NOMO-1 (cell line): ENCODE measurements at regions not wholly inside any gene's neighbourhood (a gene's known extent, or its start where the extent isn't known, plus 50 kb on each side); places are given as distances from the start of the nearest gene placed in this dataset.

Source experiments
- DNase-seq, 2 experiments: peaks; one replicate each; lab custom pipeline; 2025; ENCODE audit not compliant: unreplicated experiment in 2 of 2; lab: John Stamatoyannopoulos, UW

GRCh38 chr2:158904627-158905177 lies 63.7 kb upstream of the TANC1 start:
- DNase-seq, result no peak

- no peak for DNase-seq
Measured at GRCh38 chr2:158905341-158905740, 63.1 kb upstream of the TANC1 start.

DNA sequence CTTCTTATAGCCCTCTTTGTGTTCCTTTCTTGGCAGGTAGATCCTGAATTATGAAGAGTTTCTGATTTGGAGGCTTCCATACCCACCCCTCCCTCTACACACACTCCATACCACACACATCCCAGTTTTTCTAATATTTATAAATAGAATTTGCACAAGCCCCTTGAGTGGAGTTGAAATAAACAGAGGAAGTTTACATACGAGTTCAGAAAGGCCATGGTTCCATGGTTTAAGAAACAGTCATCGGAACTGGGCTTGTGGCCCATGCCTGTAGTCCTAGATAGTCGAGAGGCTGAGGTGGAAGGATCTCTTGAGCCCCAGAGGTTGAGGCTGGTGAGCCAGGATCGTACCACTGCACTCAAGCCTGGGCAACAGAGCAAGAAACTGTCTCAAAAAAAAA lies 62.7 kb upstream of the TANC1 start:
- no peak for DNase-seq

GRCh38 chr2:158907926-158908456 lies 60.4 kb upstream of the TANC1 start:
- no peak for DNase-seq

- DNase-seq, result peak; percentile 55 to 56
Measured at GRCh38 chr2:158912112-158912511, 56.3 kb upstream of the TANC1 start.

DNA sequence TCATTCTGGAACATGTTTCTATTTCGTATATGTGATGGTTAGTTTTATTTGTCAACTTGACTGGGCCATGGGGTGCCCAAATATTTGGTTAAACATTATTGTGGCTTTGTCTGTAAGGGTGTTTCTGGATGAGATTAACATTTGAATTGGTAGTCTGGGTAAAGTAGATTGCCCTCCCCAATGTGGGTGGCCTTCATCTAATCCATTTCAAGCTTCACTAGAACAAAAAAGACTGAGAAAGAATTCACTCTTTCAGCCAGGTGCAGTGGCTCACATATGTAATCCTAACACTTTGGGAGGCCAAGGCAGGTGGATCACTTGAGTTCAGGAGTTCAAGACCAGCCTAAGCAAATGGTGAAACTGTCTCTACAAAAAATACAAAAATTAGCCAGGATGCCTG lies 55.7 kb upstream of the TANC1 start:
- DNase-seq, result no peak

- no peak for DNase-seq
Measured at GRCh38 chr2:158914066-158914465, 54.4 kb upstream of the TANC1 start.

DNA sequence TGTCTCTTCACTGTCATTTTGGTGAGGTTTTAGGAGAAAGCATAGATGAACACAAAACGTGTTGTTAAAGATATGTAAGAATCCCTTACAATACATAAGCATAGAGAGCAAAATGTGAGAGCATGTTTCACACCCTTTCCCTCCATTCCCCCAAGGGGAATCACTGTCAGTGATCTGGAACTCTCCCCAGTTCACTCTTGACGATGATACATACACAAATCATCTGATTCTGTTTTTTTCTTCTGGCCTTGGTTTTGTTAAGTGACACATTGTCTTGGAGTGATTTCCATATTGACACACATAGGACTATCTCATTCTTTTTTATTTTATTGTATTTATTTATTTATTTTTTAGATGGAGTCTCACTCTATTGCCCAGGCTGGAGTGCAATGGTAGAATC lies 53.7 kb upstream of the TANC1 start:
- no peak for DNase-seq

DNA sequence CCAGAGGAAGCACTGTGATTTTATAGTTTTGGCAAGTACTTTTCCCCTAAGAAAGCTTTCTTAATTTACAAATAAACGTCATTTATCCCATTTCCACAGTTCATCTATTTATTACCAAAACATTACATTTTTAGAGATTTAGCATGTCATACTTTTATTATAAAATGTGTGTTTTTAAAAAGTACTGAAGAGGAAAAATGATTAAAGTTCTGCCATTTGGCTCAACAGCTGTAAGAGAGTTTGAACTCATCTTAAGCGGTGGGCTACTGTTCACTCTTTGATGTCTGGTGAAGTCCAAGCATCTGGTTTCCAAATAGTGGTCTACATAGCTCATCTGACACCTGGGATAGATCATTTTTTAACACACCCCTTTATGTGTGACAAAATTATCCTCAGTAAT lies 51.3 kb upstream of the TANC1 start:
- no peak for DNase-seq

DNA sequence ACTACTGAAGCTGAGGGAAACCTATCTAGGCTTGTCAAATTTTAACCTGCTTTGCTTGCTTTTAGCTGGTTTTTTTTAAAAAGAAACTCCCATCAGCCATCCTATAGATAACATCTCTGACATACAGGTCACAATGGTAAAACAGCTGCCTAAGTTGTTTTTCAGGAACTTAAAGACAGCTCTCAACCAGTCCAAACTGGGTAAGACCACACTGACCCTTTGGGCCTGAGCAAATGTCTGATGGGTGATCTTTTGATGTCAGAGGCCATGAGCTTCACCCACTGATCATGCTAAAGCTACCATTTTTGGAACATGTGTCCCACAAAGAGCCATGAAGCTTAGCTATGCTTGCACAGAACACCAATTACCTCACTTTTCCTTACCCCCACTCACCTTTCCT lies 50.0 kb upstream of the TANC1 start:
- DNase-seq, result no peak
